ENCODE measurements at regions not wholly inside any gene's neighbourhood (a gene's known extent, or its start where the extent isn't known, plus 50 kb on each side); places are given as distances from the start of the nearest gene placed in this dataset.

- no peak for TF ChIP-seq CTCF (IDR thresholded peaks at IDR 0.05; ENCODE audit: insufficient read depth, low read length, poor library complexity, severe bottlenecking)
- TF ChIP-seq EZH2phosphoT487 (conservative IDR thresholded peaks at IDR 0.05; ENCODE audit: low read length): no peak
Observed at GRCh38 chr4:186845137-186845842, 121.6 kb upstream of the FAT1 start.

Measured in SU-DHL-6 (cell line).